DMS53 treated with DMSO at 0.1 percent for 48 hours (cell line): ENCODE measurements at regions not wholly inside any gene's neighbourhood (a gene's known extent, or its start where the extent isn't known, plus 50 kb on each side); places are given as distances from the start of the nearest gene placed in this dataset.
"Not testable (repeated sequence)": the region's sequence is repeated elsewhere in the genome, so short reads cannot be mapped to it uniquely, and the experiment has no call there.

Experiments
- DNase-seq: peaks from one replicate; lab custom pipeline; 2025; ENCODE audit not compliant: unreplicated experiment; lab: John Stamatoyannopoulos, UW

DNA sequence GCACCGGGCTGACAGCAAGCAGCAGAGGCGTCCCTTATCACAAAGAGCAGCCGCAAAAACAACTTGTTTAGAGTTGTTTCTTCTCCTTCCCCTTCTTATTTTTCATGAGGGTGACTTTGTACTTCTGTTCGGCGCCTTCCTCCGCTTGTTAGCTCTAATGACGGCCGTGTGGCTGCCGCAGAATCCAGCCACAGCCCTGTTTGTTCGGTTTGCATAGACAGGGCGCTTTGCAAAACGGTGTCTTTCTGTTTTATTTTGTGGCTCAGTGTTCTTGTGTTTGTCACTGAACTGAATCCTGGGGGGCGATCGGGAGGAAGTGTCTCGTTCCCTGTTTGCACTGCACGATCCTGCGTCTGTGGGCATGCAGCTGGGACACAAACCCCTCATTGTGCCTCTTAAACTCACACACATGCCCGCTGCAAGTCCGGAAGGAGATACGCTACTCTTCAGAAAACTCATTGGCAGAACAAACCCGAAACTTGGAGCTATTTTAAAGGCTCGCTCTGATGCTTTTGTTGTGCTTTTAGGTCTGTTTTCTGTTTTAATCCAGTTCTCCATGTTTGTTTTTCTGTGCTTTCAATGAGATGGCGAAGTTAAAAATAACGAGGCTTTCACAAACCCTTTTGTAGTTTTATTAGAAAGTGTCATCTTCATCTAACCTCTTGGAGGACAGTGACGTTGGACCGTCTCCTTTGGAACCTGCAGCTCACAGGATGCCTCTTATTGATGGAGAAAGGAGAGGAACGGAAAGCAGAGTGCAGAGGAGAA, 213.9 kb downstream of the IRX2 start:
- no peak for DNase-seq

DNA sequence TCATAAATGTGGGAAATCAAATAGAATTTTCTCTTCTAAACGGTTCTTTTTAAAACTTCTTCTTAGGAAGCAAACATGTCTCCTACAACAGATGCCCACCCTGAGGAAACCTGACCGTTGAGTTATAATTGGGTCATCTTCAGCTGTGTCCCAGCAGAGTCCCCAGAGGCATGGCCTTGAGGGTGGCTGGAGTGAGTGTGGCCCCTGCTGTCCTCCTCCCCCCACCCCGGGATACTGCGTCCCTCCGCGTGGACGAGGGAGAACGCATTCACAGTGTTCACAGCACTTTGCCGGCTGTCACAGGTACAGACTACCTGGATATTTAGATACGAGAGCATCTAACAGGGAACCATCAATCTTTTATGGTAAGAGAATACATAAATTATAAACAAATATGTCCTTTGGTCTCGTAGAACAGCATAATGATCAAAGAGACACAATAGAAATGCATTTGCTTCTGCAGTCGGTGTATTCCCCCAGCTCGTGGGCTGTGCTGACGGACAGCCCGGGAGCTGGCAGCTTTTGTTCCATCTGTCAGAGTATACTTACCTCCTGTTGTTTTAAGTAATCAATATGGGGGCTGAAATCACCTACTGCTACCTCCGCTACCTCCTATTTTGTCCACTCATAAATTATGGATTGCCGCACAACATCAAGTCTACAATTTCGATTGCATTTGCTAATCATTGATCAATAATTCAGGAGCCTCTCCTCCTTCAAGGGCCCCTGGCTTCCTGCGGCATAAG, 214.7 kb downstream of the IRX2 start:
- no peak for DNase-seq

DNA sequence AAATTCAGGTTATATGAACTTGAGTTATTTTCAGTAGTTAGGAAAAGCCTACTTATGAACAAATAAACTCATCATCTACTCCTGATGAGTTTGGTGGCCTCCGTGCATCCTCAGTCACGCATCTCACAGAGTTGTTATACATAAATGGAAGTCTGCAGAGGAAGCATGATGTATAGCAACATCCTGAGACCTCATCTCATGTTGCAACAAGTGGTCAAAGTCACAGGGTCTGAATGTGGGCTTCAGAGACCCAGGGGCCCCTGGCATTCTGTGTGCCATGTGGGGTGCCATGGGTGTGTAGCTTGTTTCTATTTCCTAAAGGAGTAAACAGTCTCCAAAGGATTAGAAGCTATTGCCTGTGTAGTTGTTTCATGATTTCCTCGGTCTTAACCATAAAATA, 216.5 kb downstream of the IRX2 start:
- DNase-seq = no peak

DNA sequence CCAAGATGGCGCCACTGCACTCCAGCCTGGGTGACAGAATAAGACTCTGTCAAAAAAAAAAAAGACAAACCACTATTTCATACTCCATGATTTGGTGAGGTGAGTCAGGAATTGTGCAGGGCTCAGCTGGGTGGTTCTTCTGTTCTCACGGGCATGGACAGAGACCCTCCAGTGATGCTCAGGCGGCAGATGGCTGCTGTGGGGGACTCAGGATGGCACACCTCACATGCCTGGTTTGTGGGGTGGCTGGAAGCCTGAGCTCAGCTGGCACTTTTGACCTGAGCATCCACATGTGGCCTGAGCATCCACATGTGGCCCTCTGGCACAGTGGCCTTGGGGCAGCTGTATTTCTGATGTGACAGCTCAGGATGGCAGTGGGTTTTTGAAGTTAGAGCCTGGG, 217.2 kb downstream of the IRX2 start:
- no peak for DNase-seq

DNA sequence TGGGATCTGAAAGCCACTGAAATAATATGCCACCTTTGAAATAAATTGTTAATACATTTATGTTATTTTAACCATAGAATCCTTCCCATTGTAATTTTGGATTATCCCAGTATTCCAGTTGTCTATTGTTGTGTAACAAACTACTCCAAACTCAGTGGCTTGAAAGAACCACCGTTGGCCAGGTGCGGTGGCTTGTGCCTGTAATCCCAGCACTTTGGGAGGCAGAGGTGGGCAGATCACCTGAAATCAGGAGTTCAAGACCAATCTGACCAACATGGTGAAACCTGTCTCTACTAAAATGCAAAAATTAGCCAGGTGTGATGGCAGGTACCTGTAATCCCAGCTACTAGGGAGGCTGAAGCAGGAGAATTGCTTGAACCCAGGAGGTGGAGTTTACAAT, 217.6 kb downstream of the IRX2 start:
- not testable (repeated sequence) for DNase-seq

GRCh38 chr5:2532809-2533208, 218.7 kb downstream of the IRX2 start:
- DNase-seq = no peak

GRCh38 chr5:2531318-2531717, 220.2 kb downstream of the IRX2 start:
- DNase-seq = no peak

DNA sequence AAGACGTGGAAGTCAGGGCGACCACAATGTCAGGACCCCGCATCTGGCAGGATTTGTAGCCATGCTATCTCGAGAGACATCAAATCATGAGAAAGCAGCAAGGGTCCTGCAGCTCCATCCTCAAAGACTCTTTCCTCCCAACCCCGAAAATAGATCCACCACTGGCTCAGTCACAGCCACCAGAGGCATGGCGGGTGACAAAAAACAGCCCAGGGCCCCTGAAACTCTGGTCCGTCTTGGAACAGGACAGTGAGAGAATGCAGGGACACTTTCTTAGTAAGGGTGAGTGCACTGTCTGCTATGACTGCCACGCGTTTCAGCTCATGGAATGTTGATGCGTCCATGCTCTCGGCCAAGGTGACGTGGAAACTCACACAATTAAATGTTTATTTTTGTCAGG, 220.9 kb downstream of the IRX2 start:
- no peak for DNase-seq

GRCh38 chr5:2529371-2530092, 221.9 kb downstream of the IRX2 start:
- DNase-seq = no peak

- DNase-seq = no peak
These were observed 226.1 kb downstream of the IRX2 start for GRCh38 chr5:2525351-2525750.

DNA sequence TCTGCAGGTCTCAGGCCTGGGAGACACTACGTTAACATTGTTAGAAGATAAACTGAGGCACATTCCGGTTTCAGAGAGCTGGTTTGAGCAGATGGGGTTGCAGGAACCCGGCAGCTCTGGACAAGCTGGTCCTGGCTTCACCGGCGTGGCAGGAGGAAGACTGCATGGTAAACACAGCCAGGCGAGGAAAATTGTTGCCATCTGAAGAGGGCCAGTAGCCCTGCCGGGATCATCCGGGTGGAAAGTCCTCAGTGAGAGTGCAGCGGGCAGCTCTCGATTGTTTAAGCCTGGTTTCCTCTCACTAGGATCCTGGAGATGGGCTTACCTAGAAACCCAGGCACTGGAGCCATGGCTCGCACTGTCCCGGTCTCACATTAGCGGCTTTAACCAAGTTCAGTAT, 226.9 kb downstream of the IRX2 start:
- no peak for DNase-seq

GRCh38 chr5:2523180-2523579, 228.3 kb downstream of the IRX2 start:
- no peak for DNase-seq

DNA sequence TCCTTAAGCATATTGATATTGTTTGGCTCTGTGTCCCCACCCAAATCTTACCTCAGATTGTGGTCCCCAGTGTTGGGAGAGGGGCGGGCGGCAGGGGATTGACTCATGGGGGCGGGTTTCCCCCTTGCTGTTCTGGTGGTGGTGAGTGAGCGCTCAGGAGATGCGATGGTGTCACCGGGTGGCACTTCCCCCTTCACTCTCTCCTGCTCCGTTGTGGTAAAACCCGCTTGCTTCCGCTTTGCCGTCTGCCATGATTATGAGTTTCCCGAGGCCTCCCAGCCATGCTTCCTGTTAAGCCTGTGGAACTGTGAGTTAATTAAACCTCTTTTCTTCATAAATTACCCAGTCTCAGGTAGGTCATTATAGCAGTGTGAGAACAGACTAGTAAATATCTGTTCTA, 229.1 kb downstream of the IRX2 start:
- no peak for DNase-seq

DNA sequence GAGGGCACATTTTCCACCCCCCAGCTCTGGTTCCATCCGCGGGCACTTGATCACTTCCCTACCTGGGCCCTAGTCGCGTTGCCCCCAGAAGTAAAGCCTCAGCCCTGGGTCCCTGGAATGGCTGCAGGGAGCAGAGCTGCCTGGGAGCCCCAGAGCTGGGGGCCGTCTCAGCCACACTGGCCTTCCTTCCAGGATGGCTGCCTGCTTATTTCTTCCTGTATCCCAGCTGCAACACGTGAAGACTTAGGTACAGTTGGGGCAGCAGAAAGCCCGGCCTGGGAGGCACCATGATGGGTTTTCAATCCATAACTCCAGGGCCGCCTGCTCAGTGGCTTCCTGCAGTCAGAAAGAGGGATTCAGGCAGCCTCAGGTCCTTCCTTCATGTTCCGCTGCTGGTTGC, 232.3 kb downstream of the IRX2 start:
- no peak for DNase-seq

DNA sequence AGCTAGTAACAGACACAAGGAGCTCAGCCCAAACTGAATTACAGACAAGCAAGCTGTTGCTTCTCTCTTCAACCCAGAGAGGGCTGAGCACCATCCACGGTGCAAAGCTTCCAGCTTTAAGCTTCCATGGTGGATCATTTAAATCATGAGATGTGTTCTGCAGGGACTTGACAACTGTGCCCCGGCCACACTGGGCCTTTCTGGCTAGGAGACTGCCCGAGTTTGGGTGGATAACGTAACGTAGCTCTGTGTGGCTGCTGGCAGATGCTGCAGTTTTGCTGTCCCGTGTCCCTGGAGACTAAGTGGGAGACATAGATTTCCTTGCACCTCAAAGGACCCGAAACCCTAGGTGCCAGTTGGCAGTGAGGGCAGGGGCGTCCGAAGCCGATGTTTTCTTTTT, 234.0 kb downstream of the IRX2 start:
- no peak for DNase-seq

DNA sequence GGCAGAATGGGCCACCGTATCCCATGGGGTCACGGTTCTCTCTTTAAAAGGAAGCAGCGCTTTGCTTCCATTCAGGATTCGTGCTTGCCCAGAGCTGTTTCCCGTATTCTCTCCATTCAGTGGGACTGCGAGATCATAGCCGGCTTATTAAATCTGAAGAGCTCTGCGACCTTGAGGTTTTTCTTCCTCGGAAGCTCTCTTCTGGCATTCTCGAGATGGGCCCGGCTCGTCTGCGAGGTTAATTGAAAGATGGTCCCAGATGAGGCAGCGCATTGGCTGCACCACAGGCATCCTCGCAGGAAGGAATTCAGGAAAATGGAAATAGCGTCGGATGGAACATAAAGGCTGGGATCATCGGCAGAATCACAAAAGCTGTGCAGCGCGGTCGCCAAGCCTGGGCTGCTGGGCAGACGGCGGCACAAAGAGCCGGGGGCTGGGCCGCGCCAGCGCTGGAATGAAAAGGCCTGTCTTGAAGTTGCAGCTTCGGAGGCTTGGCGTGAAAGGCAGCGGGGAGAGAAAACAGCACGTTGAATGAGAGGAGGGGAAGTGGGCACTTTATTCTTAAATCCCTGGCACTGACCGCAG, 236.2 kb downstream of the IRX2 start:
- DNase-seq = no peak

GRCh38 chr5:2514484-2514883, 237.0 kb downstream of the IRX2 start:
- DNase-seq = no peak

DNA sequence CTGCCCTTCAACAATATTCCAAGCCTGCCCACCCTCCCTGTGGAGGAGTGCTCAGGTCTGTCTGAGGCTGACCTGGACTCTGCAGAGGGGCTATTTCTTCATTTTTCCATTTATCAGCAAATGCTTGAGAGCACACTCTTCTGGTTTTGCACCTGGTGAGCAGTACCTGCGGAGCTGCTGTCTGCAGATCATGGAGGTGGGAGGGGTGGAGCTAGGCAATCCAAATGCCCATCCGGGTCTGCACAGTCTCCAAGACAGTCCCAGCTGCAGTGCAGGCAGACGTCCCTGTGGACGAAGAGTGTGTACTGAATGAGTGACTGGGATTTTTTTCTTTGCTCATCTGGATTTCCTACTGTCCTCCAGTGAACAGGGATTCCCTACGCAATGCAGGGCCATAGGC, 239.8 kb downstream of the IRX2 start:
- DNase-seq = no peak

GRCh38 chr5:2511126-2511525, 240.4 kb downstream of the IRX2 start:
- no peak for DNase-seq

DNA sequence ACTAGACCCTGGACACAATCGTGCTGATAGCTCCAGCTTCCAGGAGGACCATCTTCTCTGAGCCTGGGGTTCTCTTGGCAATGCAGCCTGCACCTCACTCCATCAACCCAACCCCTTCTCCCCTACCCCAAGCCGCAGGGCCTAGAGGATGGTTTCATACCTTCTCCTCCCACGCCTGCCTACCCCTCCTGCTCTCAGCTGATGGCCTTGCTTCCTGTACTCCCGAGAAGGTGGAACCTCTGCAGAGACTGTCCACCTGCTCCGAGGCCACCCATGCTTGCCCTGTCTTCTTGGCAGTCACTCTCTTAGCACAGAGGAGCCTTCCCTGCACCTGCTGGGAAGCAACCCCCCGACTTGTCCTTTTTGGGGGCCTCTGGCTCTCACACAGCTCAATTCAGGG, 241.9 kb downstream of the IRX2 start:
- no peak for DNase-seq

DNA sequence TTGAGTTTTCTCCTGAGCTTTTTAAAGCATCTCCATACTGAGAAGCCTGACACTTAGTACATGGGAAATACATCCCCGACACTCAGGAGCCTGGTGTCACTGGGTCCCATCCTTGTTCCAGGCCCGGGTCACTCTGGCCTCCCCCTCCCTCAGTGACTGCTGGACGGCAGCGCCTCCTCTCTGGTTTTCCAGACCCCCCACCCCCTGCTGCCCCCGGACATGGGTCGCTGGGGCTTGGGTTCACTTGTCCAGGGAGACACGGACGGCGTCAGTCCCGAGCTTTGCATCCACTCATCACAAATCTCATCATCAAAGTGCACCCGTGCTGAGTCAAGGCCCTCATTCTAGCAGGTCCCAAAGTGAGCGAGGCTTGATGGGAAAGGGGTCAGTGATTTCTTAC, 243.0 kb downstream of the IRX2 start:
- no peak for DNase-seq

DNA sequence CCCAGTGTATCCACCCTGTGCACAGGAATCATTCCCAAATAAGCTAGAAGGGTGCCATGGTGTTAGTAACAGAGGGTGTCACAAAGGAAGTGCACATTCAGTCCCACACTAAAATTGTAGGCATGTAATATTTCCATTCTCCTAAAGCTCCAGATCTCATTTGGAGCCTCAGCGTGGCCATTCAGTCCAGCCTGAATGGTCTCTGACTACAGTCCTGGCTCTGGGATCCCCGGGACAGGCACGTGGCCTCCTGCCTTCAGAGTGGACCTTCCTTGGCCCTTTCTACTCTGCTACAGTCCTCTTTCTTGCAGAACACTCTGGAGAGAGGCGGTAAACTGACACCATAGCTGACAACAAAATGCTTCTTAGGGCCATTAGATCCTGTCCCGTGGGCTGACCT, 243.9 kb downstream of the IRX2 start:
- DNase-seq = no peak
